SU-DHL-6 (cell line): ENCODE measurements at regions not wholly inside any gene's neighbourhood (a gene's known extent, or its start where the extent isn't known, plus 50 kb on each side); places are given as distances from the start of the nearest gene placed in this dataset.
"Not testable (repeated sequence)": the region's sequence is repeated elsewhere in the genome, so short reads cannot be mapped to it uniquely, and the experiment has no call there.

Source experiments
- EZH2phosphoT487 ChIP-seq: fragments of 200-600 bp; sonication (generic), shearing (Covaris generic); conservative IDR thresholded peaks from 2 replicates; pipeline ENCODE4 v1.6.1; 2018; ENCODE audit warnings: mild to moderate bottlenecking, antibody characterized with exemption, low read length, moderate library complexity, mixed read lengths
- TF ChIP-seq, protein P1 (sequence below): fragments of 200-600 bp; sonication (generic); IDR thresholded peaks from one replicate; pipeline ENCODE4 v1.5.1; 2017; ENCODE audit warnings: antibody characterized with exemption, mild to moderate bottlenecking, low read length, moderate library complexity; ENCODE audit not compliant: insufficient read depth, poor library complexity, severe bottlenecking

- TF ChIP-seq, protein P1, sequence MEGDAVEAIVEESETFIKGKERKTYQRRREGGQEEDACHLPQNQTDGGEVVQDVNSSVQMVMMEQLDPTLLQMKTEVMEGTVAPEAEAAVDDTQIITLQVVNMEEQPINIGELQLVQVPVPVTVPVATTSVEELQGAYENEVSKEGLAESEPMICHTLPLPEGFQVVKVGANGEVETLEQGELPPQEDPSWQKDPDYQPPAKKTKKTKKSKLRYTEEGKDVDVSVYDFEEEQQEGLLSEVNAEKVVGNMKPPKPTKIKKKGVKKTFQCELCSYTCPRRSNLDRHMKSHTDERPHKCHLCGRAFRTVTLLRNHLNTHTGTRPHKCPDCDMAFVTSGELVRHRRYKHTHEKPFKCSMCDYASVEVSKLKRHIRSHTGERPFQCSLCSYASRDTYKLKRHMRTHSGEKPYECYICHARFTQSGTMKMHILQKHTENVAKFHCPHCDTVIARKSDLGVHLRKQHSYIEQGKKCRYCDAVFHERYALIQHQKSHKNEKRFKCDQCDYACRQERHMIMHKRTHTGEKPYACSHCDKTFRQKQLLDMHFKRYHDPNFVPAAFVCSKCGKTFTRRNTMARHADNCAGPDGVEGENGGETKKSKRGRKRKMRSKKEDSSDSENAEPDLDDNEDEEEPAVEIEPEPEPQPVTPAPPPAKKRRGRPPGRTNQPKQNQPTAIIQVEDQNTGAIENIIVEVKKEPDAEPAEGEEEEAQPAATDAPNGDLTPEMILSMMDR = not testable (repeated sequence)
- TF ChIP-seq EZH2phosphoT487 = not testable (repeated sequence)
These were observed 102.4 kb upstream of the MAP3K4 start for GRCh38 chr6:160889148-160889547.
